GM08714 (cell line): ENCODE measurements at regions not wholly inside any gene's neighbourhood (a gene's known extent, or its start where the extent isn't known, plus 50 kb on each side); places are given as distances from the start of the nearest gene placed in this dataset.

ENCODE experiments used
- H3K4me3 ChIP-seq: fragments of 200-500 bp; sonication (Bioruptor generic); 2 replicates; pipeline ENCODE4 v1.5.1; 2014; ENCODE audit warnings: mild to moderate bottlenecking, low read length, inconsistent platforms
- ZNF274 ChIP-seq: IDR thresholded peaks from 2 replicates; pipeline ENCODE4 v1.6.1; 2012; ENCODE audit warnings: mild to moderate bottlenecking, low read depth, low read length

DNA sequence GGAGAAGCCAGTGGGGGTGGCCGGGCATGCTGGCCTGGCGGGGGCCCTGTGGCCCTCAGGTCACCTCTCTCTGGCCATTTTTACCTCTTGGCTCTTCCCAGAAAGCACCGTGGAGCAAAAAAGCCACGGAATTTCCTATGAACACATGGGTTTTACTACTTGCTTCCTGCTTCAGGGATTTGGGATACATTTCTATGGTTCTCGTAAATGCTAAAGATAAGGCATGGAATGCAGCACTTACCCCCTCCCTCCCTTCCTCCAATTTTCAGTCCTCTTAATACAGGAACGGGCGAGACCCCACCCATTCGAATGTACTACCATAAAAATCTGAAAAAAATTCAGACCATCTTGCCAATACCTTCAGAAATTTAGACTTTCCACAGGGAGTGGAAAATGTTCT lies 279.7 kb downstream of the ARHGAP12 start:
- no peak for TF ChIP-seq ZNF274
- H3K4me3 ChIP-seq: no peak overlapping the region

DNA sequence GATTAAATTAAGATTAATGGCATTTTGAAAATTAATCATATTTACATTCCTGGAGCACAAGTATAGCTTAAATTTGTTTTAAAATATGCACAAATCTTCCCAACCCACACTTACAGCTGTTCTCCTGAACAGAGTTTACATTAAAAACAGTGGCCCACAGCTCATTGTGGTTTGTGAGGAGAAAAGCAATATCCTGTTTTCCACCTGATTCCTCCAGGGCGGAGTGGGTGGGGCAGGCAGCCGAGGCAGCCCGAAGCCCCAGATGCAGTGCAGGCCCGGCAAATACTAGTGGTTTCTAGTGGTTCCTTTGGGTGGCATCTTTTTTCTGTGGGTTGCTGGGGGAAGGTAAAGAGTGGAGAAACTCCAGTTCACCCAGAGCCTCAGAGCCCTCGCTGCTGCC lies 280.8 kb downstream of the ARHGAP12 start:
- H3K4me3 ChIP-seq: no peak overlapping the region

DNA sequence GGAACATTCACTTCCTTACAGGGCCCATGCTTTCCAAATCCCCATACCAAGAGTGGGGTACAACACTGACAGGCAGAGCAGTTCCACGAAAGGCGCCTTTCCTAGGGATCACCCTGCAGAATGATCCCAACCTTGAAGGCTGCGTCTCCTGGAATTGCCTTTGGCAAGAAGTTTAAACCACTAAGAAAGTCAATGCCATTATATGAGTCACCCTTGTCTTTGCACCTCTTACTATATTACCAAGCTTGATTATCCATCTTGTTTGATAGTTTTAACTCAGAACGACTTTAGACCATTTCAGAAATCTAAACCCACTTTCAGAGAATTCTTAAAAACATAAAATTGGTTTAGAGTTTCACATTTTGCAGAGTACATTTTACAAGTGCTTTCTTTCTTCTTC lies 282.1 kb downstream of the ARHGAP12 start:
- no peak for TF ChIP-seq ZNF274
- no peak overlapping the region for H3K4me3 ChIP-seq

More for the DNA sequence above, 280.8 kb downstream of the ARHGAP12 start:
- TF ChIP-seq ZNF274: no peak

DNA sequence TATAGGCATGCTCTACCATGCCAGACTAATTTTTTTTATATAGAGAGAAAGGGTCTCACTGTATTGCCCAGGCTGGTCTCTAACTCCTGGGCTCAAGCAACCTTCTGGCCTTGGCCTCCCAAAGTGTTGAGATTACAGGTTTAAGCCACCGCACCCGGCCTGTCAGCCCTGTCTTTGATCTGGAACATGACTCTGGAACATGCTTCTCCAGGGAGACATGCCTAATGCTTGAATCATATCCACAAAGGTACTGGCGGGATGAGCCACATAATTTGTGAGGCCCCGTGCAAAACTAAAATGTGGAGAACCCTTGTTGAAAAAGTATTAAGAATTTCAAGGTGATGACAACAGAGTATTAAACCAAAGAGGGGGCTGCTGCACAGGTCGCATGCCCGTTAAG lies 282.8 kb downstream of the ARHGAP12 start:
- no peak for TF ChIP-seq ZNF274
- no peak overlapping the region for H3K4me3 ChIP-seq

DNA sequence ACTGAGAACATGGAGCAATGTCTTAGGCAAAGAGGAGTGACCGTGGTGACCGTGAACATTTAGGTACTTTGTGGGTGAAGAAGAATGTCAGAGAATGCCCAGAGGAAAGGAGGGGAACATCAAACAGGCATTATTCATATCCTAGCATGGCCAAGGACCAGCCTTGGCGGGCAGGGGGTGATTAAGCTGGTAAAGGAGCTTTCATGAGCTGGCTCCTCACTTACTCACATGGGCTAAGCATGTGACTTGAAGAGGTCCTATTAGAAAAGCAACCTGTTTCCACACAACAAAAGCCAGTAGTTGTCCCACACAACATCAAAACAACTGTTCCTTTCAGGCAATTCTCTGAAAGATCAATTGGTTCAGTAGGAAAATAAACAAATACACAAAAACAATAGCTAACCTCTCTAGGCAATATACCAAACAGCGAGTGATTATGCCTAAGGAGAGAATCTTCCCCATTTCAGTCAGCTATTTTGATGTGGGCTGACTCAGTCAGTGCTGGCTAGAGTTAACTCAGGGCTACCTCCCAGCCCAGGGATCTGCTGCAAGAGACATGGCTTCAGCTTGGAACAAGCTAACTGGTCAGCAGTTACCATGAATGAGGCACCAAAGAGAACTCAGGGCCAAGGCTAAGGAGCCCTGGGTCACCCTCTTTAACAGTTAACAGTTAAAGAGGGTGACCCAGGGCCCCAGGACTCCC lies 283.5 kb downstream of the ARHGAP12 start:
- TF ChIP-seq ZNF274: no peak
- H3K4me3 ChIP-seq: no peak overlapping the region

DNA sequence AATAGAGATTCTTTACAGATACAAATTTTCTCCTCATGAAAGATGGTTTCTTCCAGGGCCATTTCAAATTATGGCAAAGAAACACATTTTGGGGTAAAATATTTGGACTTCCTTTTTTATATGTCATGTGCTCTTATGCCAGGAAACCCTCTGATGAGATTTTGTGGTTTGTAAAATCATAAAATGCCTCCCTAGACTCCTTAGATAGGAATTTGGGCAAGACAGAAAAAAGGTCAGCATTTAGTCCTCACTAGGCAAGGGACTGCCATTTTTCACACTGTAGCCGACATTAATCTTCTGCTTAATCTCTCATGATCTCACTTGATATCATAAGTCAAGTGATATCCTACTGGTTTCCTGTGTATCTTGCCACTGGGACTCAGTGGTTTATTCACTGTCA lies 286.4 kb downstream of the ARHGAP12 start:
- no peak for TF ChIP-seq ZNF274
- H3K4me3 ChIP-seq: no peak overlapping the region

DNA sequence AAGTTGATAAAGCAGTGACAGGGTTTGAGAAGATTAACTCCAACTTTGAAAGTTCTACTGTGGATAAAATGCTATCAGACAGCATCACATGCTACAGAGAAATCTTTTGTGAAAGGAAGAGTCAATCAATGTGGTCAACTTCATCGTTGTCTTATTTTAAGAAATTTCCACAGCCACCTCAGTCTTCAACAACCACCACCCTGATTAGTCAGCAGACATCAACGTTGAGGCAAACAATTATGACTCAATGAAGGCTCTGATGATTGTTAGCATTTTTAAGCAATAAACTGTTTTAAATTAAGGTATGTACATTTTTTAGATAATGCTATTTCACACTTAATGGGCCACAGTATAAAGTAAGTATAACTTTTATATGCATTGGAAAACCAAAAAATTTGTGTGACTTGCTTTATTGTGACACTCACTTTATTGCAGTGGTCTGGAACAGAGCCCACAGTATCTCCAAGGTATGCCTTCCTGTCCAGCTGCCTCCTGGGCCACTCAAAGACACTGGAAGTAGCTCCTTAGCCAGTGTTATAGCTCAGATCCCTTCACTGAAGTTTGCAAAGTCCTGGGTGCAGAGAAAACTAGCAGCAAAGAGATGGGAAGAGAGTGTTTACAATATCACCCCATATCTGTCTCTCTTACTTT lies 293.1 kb downstream of the ARHGAP12 start:
- H3K4me3 ChIP-seq: no peak overlapping the region
- TF ChIP-seq ZNF274: no peak

DNA sequence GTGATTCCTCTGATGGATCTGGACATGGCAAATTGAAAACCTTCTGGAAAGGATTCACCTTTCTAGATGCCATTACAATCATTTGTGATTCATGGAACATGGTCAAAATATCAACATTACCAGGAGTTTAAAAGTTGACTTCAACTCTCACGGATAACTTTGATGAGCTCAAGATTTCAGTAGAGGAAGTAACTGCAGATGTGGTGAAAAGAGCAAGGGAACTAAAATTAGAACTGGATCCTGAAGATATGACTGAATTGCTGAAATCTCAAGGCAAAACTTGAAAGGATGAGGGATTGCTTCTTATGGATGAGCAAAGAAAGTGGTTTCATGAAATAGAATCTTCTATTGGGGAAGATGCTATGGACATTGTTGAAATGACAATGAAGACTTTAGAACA lies 293.6 kb downstream of the ARHGAP12 start:
- H3K4me3 ChIP-seq: no peak overlapping the region
- TF ChIP-seq ZNF274: no peak

DNA sequence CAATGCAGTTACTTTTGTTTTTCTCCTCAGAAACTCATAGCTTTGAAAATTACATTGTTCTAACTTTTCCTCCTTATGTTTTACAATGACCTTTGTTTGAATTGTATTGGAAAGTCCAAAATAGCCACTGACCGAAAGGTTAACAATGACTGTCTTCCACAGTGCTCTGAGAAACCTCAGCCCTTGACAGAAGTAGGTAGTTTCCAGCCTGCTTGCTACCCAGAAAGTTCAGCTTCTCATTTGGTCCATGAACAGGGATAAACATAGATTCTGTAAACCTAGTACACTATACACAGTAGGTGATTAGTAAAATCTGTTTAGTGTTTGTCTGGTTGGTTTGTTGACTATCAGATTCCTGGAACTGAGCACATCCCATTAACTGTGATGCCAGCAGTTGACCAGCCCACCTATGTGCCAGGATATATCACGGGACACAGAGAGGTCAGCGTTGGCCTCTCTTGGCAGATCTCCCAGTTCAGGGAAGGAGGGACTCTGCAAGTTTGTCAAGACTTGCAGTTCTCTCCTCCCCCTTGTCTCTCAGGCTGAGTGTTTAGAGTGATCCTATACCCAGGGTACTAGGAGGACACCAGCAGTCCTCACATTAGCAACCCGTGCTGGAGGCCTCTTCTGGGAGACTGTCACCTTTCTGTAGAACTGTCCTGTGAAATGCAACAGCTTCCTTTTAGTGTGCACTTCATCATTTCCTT lies 297.6 kb downstream of the ARHGAP12 start:
- no peak overlapping the region for H3K4me3 ChIP-seq
- no peak for TF ChIP-seq ZNF274

DNA sequence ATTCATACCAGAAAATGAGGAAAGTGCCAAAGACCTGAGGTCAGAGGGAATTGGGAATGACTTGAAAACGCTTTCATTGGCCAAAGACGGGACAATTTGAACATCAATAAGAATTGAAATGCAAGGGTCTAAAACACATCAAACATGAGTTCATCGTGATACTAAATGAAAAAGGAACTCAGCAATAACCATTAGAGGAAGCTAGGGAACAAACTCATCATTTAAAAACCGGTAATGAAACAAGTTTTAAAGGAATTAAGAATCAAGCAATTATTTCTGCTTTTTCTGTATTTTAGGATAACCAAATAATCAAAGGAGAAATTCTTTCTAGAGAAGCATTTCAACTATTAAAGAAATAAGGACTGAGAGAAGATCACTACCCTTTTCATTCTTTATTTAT lies 303.1 kb downstream of the ARHGAP12 start:
- no peak for TF ChIP-seq ZNF274
- H3K4me3 ChIP-seq: no peak overlapping the region

DNA sequence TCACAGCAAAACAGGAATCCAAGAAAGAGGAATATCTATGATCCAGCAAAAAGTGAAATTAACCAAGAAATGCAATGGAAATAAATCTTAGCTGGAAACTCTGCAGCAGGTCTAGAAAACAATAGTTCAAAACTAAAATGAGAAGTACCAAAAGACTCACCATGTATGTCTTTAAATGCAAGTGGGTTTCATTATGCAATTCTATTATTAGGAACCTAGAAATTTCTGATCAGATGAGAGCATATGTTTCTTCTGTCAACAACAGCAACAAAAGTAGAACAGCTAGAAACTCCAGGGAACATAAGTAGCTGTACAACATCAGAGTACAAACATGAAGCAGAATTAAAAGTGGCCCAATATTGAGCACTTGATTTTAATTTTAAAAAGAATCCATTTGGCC lies 304.0 kb downstream of the ARHGAP12 start:
- H3K4me3 ChIP-seq: no peak overlapping the region
- TF ChIP-seq ZNF274: no peak

DNA sequence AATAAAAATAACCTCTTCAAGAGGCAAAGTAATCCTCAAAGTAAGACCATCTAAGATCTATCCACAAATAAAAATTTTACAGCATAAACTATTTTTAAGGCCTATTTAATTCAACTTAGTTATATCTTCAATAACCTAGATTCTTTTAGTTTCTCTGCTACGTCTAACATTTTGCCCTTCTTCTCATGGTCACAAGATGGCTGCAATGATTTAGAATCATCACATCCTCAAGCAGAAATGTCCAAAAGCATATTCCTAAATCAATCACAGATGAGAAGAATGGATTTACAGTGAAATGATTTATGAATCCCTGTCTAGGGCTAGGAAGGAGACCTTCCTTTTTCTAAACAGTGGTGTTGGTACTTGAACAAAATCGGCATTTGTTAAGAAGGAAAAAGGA lies 304.7 kb downstream of the ARHGAP12 start:
- no peak overlapping the region for H3K4me3 ChIP-seq
- no peak for TF ChIP-seq ZNF274

DNA sequence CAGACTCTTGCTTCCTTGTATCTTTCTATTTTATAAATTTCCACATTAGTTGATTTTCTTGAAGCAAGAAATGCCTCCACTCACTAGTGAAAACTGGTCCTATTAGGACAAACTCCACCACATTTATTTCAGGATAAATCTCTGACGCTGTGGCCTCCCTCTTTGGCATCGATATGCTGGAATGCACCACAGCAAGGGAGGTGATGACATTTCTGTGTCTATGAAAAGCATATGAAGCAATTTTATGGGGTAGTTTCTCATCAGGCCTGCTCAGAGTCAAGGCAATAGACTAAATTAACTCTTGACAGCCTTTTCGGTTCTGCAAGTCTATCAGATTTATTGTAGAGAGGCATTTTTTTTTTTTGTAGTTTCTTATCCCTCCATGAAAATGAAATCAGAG lies 304.4 kb downstream of the ZEB1 start:
- no peak for TF ChIP-seq ZNF274
- no peak overlapping the region for H3K4me3 ChIP-seq

DNA sequence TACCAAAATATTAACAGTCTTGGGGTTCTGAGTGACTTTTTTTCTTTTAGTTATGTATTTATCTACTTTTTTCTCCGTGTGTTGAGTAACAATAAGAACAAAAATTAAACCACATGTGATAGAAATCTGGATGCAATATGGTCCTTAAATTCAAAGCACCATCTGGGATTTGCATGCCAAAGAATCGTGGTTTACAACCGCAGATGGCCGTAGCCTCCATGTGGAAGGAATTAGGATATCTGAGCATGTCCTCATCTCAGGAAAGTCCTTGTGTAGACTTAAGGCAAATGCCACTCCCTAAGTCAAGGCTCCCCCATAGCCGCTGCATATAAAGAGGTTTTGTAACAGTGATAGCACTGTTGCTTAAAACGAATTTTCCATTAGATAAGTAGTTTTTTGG lies 304.0 kb downstream of the ZEB1 start:
- no peak for TF ChIP-seq ZNF274
- H3K4me3 ChIP-seq: no peak overlapping the region

DNA sequence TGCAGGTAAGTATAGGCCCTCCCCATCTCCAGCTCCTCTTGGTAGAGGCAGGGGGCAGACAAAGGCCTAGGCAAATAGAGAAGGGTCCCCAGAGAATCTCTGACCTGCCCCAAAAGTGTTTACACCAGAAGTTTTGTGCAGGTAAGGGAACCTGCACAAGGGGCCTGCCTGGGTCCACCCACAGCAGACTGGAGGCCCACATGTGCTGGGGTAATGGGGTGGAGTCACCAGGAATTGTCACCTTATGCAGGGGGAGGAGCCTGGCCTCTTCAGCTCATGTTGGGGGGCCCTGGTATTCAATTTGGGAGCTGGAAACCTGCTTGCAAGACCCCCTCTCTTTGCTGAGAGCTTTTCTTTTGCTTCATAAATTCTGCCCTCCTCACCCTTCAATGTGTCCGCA lies 302.7 kb downstream of the ZEB1 start:
- H3K4me3 ChIP-seq: no peak overlapping the region
- no peak for TF ChIP-seq ZNF274
